A673 (cell line): ENCODE measurements at regions not wholly inside any gene's neighbourhood (a gene's known extent, or its start where the extent isn't known, plus 50 kb on each side); places are given as distances from the start of the nearest gene placed in this dataset.

Experiments used
- BruUV-seq: library from RNA; stranded (reverse); fragments of 400-500 nt; replicated peaks from 2 replicates; lab custom pipeline; 2021; lab: Mats Ljungman, UMichigan
- CTCF ChIA-PET: fragments of 300-600 bp; sonication (Branson Sonifier 250); formaldehyde crosslinking; loops from one replicate; lab custom pipeline; 2022; ENCODE audit warnings: antibody characterized with exemption; lab: Charles Lee
- POLR2A ChIA-PET: fragments of 300-600 bp; sonication (Branson Sonifier 250); formaldehyde crosslinking; loops from one replicate; lab custom pipeline; 2022; ENCODE audit warnings: antibody characterized with exemption; ENCODE audit not compliant: low non-redundant PET; lab: Charles Lee
- DNase-seq: peaks from one replicate; pipeline ENCODE4 v3.0.0-alpha.2; 2015; ENCODE audit warnings: low spot score
- H3K27ac ChIP-seq: fragments of 200-600 bp; sonication (generic); 2 replicates; pipeline ENCODE4 v1.5.1; 2016; ENCODE audit warnings: mixed run types, low read depth, mild to moderate bottlenecking, mixed read lengths, antibody characterized with exemption, low read length; ENCODE audit not compliant: poor library complexity, severe bottlenecking
- H3K27me3 ChIP-seq: fragments of 200-600 bp; sonication (generic); replicated peaks from 2 replicates; pipeline ENCODE4 v1.6.1; 2017; ENCODE audit warnings: mixed run types, low read depth, mild to moderate bottlenecking, mixed read lengths, antibody characterized with exemption, low read length; ENCODE audit not compliant: insufficient read depth, poor library complexity
- H3K36me3 ChIP-seq: fragments of 200-600 bp; sonication (generic); 2 replicates; pipeline ENCODE4 v1.6.1; 2016; ENCODE audit warnings: mixed run types, mild to moderate bottlenecking, mixed read lengths, antibody characterized with exemption, low read length; ENCODE audit not compliant: insufficient read depth, poor library complexity, severe bottlenecking
- H3K4me1 ChIP-seq: fragments of 200-600 bp; sonication (generic); 2 replicates; pipeline ENCODE4 v1.6.1; 2017; ENCODE audit warnings: mixed run types, mild to moderate bottlenecking, mixed read lengths, antibody characterized with exemption, low read length; ENCODE audit not compliant: insufficient read depth, poor library complexity, severe bottlenecking
- H3K4me3 ChIP-seq: fragments of 200-600 bp; sonication (generic); 2 replicates; pipeline ENCODE4 v1.5.1; 2016; ENCODE audit warnings: low read depth, mixed run types, mild to moderate bottlenecking, mixed read lengths, low read length; ENCODE audit not compliant: poor library complexity, severe bottlenecking
- H3K9me3 ChIP-seq: fragments of 200-600 bp; sonication (generic); 2 replicates; pipeline ENCODE4 v1.6.1; 2016; ENCODE audit warnings: mixed run types, low read depth, mild to moderate bottlenecking, mixed read lengths, antibody characterized with exemption, low read length; ENCODE audit not compliant: poor library complexity, severe bottlenecking
- CTCF ChIP-seq: fragments of 300-800, 200-600 bp; sonication (generic); conservative IDR thresholded peaks from 2 replicates; pipeline ENCODE4 v1.5.1; 2017; ENCODE audit warnings: low read depth, mild to moderate bottlenecking, antibody characterized with exemption, low read length, moderate library complexity, mixed read lengths
- EZH2 ChIP-seq: fragments of 200-600 bp; sonication (generic); IDR thresholded peaks from 2 replicates; pipeline ENCODE4 v1.6.1; 2017; ENCODE audit warnings: borderline replicate concordance, low read depth, mild to moderate bottlenecking, mixed read lengths, antibody characterized with exemption, low read length; ENCODE audit not compliant: poor library complexity, severe bottlenecking
- intact Hi-C: fragments of 100-400 bp; cut with micrococcal nuclease; formaldehyde crosslinking; loops from one replicate; pipeline ENCODE4 v1.10.0; 2022; ENCODE audit not compliant: unreplicated experiment

GRCh38 chr19:30671367-30671619 is 299.1 kb downstream of the ZNF536 start:
- H3K4me1 ChIP-seq, result peaks cover 9% of the 10 kb centered on the region
- ChIA-PET POLR2A (no interaction called here), CTCF (no interaction called here)
- BruUV-seq, result no TSS peak
- no peak overlapping the region for H3K4me3 ChIP-seq
- no peaks in the 10 kb centered on the region for H3K27me3 ChIP-seq
- no peak for DNase-seq
- intact Hi-C loops, result no loop called here
- no peak overlapping the region for H3K27ac ChIP-seq
- H3K9me3 ChIP-seq, result no peaks in the 10 kb centered on the region
- no peaks in the 10 kb centered on the region for H3K36me3 ChIP-seq
- TF ChIP-seq EZH2 (no peak), CTCF (no peak)

DNA sequence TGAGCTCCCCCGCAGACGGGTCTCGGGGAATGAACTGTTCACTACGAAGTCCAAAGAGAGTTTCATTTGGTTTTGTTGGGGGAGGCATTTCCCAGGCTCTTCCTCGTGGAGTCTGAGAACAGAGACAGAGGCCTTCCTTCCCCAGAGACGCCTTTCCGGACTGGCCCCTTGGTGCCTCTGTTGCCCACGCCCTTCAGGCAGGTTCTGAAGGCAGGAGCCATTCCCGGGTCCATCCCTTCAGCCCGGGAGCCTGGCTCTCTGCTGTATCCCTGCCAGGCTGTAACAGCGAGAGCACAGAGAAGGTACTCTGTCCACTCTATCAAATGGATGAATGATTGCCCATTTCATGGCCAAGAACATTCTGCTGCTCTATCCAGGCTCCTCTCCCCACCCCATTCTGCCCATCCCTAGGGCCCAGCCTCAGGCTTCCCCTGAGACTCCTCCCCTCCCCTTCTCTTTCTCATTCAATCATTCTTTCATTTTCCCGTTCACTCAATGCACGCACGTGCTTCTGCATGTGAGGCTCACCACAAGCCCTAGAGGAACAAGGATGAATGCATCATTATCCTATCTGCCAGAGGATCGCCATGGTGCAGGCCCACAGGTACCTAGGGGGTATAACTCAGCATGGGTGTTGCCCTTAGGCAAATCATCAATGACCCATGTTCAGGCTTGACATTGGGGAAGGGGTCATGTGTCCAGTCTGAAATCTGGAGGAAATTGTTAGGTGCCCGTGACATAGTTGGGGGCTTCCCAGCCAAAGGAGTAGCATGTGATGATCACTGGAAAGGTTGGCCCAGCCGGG is 298.6 kb downstream of the ZNF536 start:
- Histone ChIP-seq H3K4me1 (peaks cover 9% of the 10 kb centered on the region), H3K27ac (peak overlapping the region; percentile 71), H3K9me3 (no peaks in the 10 kb centered on the region), H3K27me3 (no peaks in the 10 kb centered on the region), H3K4me3 (no peak overlapping the region), H3K36me3 (no peaks in the 10 kb centered on the region)
- CTCF ChIA-PET, result no interaction called here
- POLR2A ChIA-PET, result no interaction called here
- intact Hi-C loops, result no loop called here
- no peak for TF ChIP-seq EZH2
- no peak for TF ChIP-seq CTCF
- no TSS peak for BruUV-seq
- DNase-seq, result no peak

DNA sequence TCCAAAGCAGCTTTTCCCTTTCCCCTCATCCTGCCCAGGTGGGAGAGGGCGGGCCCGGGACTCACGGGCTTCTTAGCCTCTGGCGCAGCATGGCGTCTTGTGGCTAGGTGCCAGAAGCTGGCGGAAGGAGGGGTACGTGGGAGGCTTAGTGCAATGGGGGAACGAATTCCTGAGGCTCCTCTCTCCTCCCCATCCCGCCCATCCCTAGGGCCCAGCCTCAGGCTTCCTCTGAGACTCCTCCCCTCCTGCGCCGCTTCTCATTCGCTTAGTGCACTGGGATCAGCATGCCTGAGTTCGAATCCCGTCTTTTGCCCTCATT is 297.8 kb downstream of the ZNF536 start:
- ChIA-PET POLR2A (no interaction called here), CTCF (interaction anchor here (0.6 to 2.1 kb wide), 7 partner anchors 13 to 1819 kb away, joined by 3 to 15 read pairs (median 5); no protein-coding TSS in a partner anchor)
- Histone ChIP-seq H3K4me1 (peaks cover 9% of the 10 kb centered on the region), H3K4me3 (peak overlapping the region; percentile 47), H3K9me3 (no peaks in the 10 kb centered on the region), H3K36me3 (no peaks in the 10 kb centered on the region), H3K27ac (peak overlapping the region; percentile 71), H3K27me3 (no peaks in the 10 kb centered on the region)
- intact Hi-C loops, result no loop called here
- TF ChIP-seq EZH2 (no peak), CTCF (no peak)
- peak; percentile 91 for DNase-seq
- BruUV-seq, result no TSS peak
